ENCODE measurements at regions not wholly inside any gene's neighbourhood (a gene's known extent, or its start where the extent isn't known, plus 50 kb on each side); places are given as distances from the start of the nearest gene placed in this dataset.
A peak's percentile ranks its signal among the peaks of the same experiment; 100 is the strongest.

GRCh38 chr6:126123226-126123625, 136.9 kb downstream of the TRMT11 start:
- peaks cover 0 to 4% (median 0%) of the 10 kb centered on the region in 4 donors for H3K36me3 ChIP-seq (ENCODE audit: control insufficient read depth in 4 of 4, insufficient read depth in 4 of 4, low read length in 4 of 4)
- DNase-seq (peak in 2 of 3 donors; percentile 18 to 41), ATAC-seq (ENCODE audit: insufficient read depth, low FRiP score) (no peak)
- no peak overlapping the region for H3K4me3 ChIP-seq
- peaks cover 0 to 7% (median 0%) of the 10 kb centered on the region in 5 donors for H3K4me1 ChIP-seq (ENCODE audit: control insufficient read depth in 5 of 5, insufficient read depth in 5 of 5, low read length in 5 of 5)
- H3K27me3 ChIP-seq (ENCODE audit: control insufficient read depth in 3 of 3, insufficient read depth in 3 of 3, low read length in 2 of 3), result no peaks in the 10 kb centered on the region
- H3K27ac ChIP-seq (ENCODE audit: low read depth in 1 of 2, low read length in 1 of 2), result no peak overlapping the region
- H3K9me3 ChIP-seq (ENCODE audit: control insufficient read depth in 4 of 4, insufficient read depth in 3 of 4, low read length in 3 of 4), result no peaks in the 10 kb centered on the region
- H3K9ac ChIP-seq (ENCODE audit: insufficient read depth in 1 of 2, low read length in 2 of 2), result no peak overlapping the region
- 72 to 80% methylated on average over 4 of the region's 4 CpGs for WGBS, 2 donors
- TF ChIP-seq, protein P1, sequence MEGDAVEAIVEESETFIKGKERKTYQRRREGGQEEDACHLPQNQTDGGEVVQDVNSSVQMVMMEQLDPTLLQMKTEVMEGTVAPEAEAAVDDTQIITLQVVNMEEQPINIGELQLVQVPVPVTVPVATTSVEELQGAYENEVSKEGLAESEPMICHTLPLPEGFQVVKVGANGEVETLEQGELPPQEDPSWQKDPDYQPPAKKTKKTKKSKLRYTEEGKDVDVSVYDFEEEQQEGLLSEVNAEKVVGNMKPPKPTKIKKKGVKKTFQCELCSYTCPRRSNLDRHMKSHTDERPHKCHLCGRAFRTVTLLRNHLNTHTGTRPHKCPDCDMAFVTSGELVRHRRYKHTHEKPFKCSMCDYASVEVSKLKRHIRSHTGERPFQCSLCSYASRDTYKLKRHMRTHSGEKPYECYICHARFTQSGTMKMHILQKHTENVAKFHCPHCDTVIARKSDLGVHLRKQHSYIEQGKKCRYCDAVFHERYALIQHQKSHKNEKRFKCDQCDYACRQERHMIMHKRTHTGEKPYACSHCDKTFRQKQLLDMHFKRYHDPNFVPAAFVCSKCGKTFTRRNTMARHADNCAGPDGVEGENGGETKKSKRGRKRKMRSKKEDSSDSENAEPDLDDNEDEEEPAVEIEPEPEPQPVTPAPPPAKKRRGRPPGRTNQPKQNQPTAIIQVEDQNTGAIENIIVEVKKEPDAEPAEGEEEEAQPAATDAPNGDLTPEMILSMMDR (IDR thresholded peaks at IDR 0.05; ENCODE audit: control extremely low read depth, extremely low read depth), result no peak

GRCh38 chr6:126127659-126128058, 141.3 kb downstream of the TRMT11 start:
- TF ChIP-seq, protein P1 (IDR thresholded peaks at IDR 0.05; ENCODE audit: control extremely low read depth, extremely low read depth), result no peak
- Histone ChIP-seq H3K27ac (ENCODE audit: low read depth in 1 of 2, low read length in 1 of 2) (no peak overlapping the region), H3K4me1 (ENCODE audit: control insufficient read depth in 5 of 5, insufficient read depth in 5 of 5, low read length in 5 of 5) (peaks cover 0 to 5% (median 0%) of the 10 kb centered on the region in 5 donors), H3K27me3 (ENCODE audit: control insufficient read depth in 3 of 3, insufficient read depth in 3 of 3, low read length in 2 of 3) (no peaks in the 10 kb centered on the region), H3K9ac (ENCODE audit: insufficient read depth in 1 of 2, low read length in 2 of 2) (no peak overlapping the region), H3K9me3 (ENCODE audit: control insufficient read depth in 4 of 4, insufficient read depth in 3 of 4, low read length in 3 of 4) (no peaks in the 10 kb centered on the region), H3K36me3 (ENCODE audit: control insufficient read depth in 4 of 4, insufficient read depth in 4 of 4, low read length in 4 of 4) (peaks cover 0 to 5% (median under 1%) of the 10 kb centered on the region in 4 donors), H3K4me3 (no peak overlapping the region)
- ATAC-seq (ENCODE audit: insufficient read depth, low FRiP score) (no peak), DNase-seq (peak in 2 of 3 donors; percentile 42 to 64)
- WGBS, 2 donors, result 79 to 88% methylated on average over 7 to 9 of the region's 9 CpGs

DNA sequence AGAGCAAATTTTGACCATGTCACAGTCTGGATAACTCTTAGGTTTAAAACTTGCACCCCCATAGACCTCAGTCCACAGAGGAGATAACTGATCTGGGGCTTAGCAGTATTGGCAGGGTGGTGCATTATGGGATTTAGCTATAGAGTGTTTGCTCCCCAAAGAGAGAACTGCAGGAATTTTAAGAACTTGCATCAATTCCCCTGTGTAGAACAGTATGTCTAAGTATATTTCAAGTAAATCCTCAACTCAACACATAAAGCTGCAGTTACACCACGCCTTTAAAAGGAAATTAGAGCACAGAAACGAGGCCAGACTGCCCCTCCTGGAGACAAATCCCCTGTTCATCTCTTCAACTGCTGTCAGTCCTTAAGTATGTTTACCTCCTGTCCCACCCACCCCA, 144.9 kb downstream of the TRMT11 start:
- no peak overlapping the region for H3K4me3 ChIP-seq
- DNase-seq, result no peak
- H3K27me3 ChIP-seq (ENCODE audit: control insufficient read depth in 3 of 3, insufficient read depth in 3 of 3, low read length in 2 of 3), result no peaks in the 10 kb centered on the region
- TF ChIP-seq, protein P1 (IDR thresholded peaks at IDR 0.05; ENCODE audit: control extremely low read depth, extremely low read depth), result no peak
- ATAC-seq (ENCODE audit: insufficient read depth, low FRiP score), result no peak
- H3K36me3 ChIP-seq (ENCODE audit: control insufficient read depth in 4 of 4, insufficient read depth in 4 of 4, low read length in 4 of 4), result peaks cover 0 to 2% (median under 1%) of the 10 kb centered on the region in 4 donors
- peaks cover 0 to 6% (median 0%) of the 10 kb centered on the region in 4 donors for H3K9me3 ChIP-seq (ENCODE audit: control insufficient read depth in 4 of 4, insufficient read depth in 3 of 4, low read length in 3 of 4)
- no peak overlapping the region for H3K27ac ChIP-seq (ENCODE audit: low read depth in 1 of 2, low read length in 1 of 2)
- no peak overlapping the region for H3K9ac ChIP-seq (ENCODE audit: insufficient read depth in 1 of 2, low read length in 2 of 2)
- WGBS, 2 donors, result 81 to 84% methylated on average over 2 of the region's 2 CpGs
- no peaks in the 10 kb centered on the region for H3K4me1 ChIP-seq (ENCODE audit: control insufficient read depth in 5 of 5, insufficient read depth in 5 of 5, low read length in 5 of 5)

GRCh38 chr6:126133984-126134383, 147.6 kb downstream of the TRMT11 start:
- Histone ChIP-seq H3K27me3 (ENCODE audit: control insufficient read depth in 3 of 3, insufficient read depth in 3 of 3, low read length in 2 of 3) (no peaks in the 10 kb centered on the region), H3K9ac (ENCODE audit: insufficient read depth in 1 of 2, low read length in 2 of 2) (no peak overlapping the region), H3K27ac (ENCODE audit: low read depth in 1 of 2, low read length in 1 of 2) (no peak overlapping the region), H3K36me3 (ENCODE audit: control insufficient read depth in 4 of 4, insufficient read depth in 4 of 4, low read length in 4 of 4) (peaks cover 0 to 2% (median under 1%) of the 10 kb centered on the region in 4 donors), H3K4me3 (no peak overlapping the region), H3K9me3 (ENCODE audit: control insufficient read depth in 4 of 4, insufficient read depth in 3 of 4, low read length in 3 of 4) (peaks cover 0 to 6% (median 0%) of the 10 kb centered on the region in 4 donors), H3K4me1 (ENCODE audit: control insufficient read depth in 5 of 5, insufficient read depth in 5 of 5, low read length in 5 of 5) (no peaks in the 10 kb centered on the region)
- no peak for ATAC-seq (ENCODE audit: insufficient read depth, low FRiP score)
- DNase-seq, result no peak
- TF ChIP-seq, protein P1 (IDR thresholded peaks at IDR 0.05; ENCODE audit: control extremely low read depth, extremely low read depth), result no peak
